HG03097 (cell line): ENCODE measurements at regions not wholly inside any gene's neighbourhood (a gene's known extent, or its start where the extent isn't known, plus 50 kb on each side); places are given as distances from the start of the nearest gene placed in this dataset.

Experiments used
- ATAC-seq: cut with Tn5 transposase; IDR thresholded peaks from one replicate; pipeline ENCODE4 v1.9.1; 2021; ENCODE audit not compliant: unreplicated experiment, low FRiP score

GRCh38 chr10:123446449-123447156 is 219.6 kb upstream of the GPR26 start:
- no peak for ATAC-seq

DNA sequence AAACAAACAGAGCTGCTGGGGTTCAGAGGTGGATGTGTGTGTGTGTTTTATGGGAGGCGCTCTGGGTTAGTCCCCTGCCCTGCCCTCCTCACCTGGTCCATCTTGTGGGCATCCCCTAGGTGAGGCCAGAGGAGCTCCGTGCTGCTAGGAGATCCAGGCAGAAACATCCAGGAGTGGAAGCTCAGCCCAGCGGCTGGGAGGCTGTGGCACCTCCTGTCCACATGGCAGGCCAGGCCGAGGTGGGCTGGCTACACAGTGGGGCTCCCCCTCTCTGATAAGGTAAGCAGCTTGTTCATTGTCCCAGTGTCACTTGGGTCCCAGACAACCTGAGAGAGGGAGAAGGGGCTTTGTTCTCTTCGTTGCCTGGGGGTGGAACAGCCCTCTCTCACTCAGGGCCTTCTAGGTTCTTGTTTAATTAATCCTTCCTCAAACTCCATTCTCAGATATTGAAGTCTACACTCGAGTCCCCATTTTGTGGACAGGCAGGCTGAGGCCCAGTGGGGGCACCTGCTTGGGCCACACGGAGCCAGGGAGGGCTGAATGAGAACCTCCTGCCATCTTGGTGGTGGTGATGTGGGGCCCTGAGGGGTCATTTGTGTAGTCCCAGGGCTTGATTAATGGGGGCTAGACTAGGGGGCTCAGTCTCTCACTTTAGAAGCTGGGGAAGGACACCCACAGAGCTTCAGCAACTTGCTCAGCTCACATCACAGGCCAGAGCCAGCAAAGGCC is 216.8 kb upstream of the GPR26 start:
- no peak for ATAC-seq

- no peak for ATAC-seq
Observed at GRCh38 chr10:123450956-123451605, 215.1 kb upstream of the GPR26 start.

- ATAC-seq = no peak
Observed at GRCh38 chr10:123451618-123452245, 214.4 kb upstream of the GPR26 start.

DNA sequence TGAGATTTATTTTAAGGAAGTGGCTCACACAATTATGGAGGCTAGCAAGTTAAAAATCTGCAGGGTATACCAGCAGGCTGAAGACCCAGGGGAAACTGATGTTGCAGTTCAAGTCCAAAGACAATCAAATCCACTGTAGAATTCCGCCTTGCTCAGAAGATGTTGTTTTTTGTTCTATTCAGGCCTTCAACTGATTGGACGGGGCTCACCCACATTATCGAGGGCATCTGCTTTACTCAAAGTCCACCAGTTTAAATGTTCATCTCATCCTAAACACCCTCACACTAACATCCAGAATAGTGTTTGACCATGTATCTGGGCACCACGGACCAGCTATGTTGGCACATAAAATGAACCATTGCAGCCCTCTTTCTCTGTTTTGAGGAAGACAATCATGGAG is 211.2 kb upstream of the GPR26 start:
- ATAC-seq = no peak

DNA sequence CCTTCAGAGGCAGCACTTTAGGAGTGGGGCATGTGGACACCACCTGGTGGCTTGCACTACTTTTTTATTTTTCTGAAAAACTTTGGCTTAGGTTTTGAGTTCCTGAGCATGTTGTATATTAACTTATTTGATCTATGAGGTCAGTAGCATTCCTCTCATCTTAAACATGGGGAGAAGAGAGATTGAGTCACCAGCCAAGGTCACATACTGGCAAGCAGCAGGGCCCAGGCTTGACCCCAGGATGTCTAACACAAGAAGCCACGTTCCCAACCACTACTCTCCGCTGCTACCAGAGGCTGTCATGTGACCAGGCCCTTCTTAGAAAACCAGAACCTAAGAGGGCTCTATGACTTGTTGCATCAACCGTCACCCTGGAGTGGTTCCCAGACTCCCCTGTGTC is 210.3 kb upstream of the GPR26 start:
- no peak for ATAC-seq

DNA sequence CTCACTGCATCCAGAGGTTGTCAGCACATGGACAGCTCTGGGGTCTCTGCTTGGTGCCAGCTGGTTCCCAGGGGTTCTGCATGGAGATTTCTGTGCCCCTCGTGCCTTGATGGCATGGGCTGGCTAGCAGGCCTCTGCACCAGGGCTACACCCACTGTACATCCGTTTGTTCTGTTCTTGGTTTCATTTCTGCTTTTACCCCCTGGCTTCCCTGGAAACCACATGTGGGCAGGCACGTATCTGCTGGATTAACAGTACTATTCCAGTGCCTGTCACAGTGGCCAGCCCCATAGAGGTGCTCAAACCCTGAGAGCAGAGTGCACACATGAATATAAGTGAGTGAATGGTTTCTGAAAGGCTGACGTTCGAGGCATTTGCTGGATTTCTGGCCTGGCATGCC is 207.2 kb upstream of the GPR26 start:
- no peak for ATAC-seq

DNA sequence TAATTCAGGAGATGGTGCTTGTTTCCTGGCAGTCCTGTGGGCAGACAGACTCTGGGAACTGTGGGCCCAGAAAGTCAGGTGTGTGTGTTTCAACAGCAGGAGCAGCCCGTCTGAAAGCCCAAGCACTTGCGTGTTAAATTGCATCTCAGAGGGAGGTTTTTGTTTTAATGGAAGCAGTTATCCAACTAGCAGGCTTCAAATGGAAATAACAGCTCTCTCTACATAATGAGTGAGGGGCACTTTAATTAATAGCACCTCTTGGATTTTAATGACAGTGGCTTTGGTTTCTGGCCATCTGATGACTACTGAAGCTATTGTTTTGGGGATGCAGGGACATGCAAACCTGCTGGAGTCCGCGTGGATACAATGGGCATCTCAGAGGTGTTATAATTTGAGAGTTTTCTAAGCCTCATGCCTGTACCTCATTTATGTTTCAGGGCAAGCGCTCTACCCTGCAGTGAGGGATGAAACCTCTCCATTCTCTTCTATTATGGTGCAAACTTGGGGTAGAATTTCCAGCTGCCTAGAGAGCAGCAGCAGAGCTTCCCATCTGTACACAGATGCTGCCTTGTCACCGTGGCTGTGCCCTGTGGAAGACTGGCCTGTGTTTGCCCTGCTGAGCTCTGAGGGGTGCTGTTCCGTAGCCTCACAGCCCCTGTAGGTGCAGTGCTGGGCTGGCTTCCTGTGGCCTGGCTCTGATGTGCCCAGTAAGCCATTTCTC is 206.6 kb upstream of the GPR26 start:
- no peak for ATAC-seq

- ATAC-seq = no peak
Observed at GRCh38 chr10:123462246-123462645, 203.9 kb upstream of the GPR26 start.

- no peak for ATAC-seq
Observed at GRCh38 chr10:123462756-123463155, 203.4 kb upstream of the GPR26 start.

DNA sequence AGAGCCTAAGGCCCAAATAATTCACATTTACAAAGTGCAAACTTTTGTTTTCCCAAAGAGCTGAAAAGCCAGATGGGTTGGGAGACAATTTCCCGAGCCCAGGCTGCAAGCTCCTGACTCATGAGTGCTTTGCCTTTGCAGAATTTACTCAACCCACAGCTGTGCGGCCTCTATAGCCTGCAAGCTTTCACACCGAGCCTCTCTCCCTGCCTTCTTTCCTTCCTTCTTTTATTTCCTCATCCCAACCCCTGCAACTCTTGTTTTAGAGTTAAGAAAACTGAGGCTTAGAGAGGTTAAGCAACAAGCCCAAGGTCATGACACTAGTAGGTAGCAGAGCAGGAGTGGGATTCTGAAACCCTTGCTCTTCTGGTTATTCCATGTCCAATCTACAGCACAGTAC is 203.0 kb upstream of the GPR26 start:
- no peak for ATAC-seq

DNA sequence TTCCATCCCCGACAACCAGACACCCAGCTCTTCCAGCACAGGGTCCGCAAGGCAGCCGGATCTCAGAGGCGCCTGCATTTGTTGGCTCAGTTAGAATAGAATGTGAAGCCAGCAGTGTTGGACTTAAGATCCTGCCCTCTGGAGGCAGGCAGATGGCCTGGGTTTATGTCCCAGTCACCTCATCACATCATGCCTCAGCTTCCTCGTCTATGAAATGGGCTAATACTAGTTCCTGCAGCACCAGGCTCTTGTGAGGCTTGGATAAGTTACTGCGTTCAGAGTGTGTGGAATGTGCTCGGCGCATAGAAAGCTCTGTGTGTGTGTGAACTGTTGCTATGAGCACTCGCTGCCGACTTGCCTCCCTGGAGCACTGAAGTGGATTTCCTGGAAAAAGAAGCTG is 202.5 kb upstream of the GPR26 start:
- ATAC-seq = no peak

DNA sequence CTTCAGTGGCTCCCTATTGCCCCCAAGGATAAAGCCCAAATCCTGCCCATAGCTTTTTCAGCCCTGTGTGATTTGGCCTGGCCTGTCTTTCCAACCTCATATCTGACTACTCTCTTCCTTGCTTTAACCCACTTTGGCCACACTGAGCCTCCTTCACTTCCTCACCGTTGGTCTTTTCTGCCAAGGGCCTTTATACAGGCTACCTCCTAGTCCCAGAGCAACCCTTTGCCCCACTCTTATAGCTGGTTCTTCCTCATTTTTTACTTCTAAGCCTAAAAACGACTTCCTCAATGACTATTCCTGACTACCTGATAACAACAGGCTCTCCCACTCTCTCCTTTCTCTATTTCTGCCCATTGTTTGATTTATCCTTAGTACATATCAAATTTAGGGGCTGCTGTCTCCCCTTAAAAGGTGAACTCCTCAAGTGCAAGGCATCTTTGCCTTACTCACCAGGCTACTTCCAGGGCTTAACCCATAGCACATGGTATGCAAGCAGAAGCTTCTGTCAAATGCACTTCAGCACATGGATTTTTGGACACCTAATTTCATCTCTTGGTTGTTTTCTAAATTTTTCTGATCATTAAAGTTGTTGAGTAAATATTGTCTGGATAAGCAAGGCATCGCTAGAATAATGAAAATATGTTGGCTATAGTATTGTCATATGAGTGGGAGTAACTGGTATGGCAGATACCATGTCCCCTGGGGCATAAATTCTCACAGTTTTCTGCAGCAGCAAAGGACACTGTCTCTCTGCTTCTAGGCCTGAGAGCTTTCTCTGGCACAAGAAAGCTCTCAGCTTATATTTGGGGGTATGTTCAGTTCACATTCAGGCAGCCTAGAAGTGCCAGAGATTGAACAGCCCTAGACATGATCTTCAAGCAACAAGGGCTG is 201.5 kb upstream of the GPR26 start:
- ATAC-seq = no peak

DNA sequence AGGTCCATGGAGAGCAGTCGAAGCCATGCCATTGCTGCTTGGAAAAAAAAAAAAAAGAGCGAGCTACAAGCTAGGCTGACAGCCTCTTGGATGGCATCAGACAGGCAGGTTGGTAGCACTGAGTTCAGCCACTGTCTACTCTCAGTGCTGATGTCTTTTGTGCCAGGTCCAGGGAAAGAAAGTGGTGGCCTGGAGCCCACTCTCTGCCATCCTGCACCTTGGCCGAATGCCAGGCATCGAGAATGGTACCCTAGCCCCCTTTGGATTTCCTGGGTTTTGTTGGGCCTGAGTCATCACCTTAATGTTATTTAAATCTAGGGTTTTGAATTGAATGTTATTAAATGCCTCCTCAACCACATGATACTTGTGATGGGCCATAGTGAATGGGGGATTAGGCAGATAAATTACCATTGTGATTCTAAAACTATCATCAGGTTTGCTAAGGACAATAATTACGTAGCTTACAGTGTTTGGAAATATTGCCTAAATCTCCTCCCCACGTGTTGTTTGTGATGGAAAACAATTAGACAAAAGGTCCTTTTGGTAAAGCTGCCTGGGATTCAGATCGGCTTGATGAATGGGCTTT is 195.7 kb upstream of the GPR26 start:
- no peak for ATAC-seq

- no peak for ATAC-seq
Observed at GRCh38 chr10:123471811-123472210, 194.3 kb upstream of the GPR26 start.

GRCh38 chr10:123472606-123473005 is 193.5 kb upstream of the GPR26 start:
- no peak for ATAC-seq

DNA sequence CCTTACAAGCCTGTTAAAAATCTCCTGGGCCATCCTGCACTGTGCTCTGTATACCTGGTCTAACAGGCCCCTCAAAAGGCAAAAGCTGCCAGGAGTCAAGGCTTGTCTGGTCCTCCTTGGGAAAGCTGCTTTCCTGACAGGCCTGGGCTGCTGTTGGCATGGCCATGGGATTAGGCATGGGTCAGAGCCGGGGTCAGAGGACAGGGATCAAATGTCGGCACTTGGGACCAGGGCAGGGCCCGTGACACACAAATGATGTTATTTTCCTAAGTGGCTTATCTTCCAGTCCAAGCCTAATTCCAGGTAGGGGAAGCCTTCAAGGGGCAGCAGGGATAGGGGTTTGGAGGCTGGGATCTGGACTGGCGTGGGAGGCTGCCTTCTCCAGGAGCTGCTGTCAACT is 191.5 kb upstream of the GPR26 start:
- no peak for ATAC-seq

DNA sequence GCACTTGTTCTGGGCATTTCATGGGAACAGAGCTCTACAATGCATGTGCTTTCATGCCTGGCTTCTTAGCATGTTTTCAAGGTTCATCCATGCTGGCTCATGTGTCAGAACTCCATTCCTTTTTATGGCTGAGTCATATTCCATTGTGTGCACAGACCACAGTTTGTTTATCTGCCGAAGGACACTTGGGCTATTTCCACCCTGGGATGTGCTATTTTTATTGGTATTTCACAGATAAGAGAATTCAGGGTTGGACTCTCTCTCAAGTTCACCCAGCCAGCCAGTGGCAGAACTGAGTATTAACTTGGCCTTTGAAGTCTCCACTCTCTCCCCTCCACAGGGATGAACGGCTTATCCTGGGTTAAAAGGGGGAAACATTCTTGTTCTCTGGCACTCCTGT is 190.7 kb upstream of the GPR26 start:
- ATAC-seq = no peak

GRCh38 chr10:123478116-123478515 is 188.0 kb upstream of the GPR26 start:
- no peak for ATAC-seq
